IMR-90 (cell line): ENCODE measurements at regions not wholly inside any gene's neighbourhood (a gene's known extent, or its start where the extent isn't known, plus 50 kb on each side); places are given as distances from the start of the nearest gene placed in this dataset.
A peak's percentile ranks its signal among the peaks of the same experiment; 100 is the strongest.

Experiments used
- ATAC-seq: fragments of 200-7000 bp; cut with Tn5 transposase; 2 replicates; pipeline ENCODE4 v1.9.1; 2020; ENCODE audit warnings: low read depth, mild to moderate bottlenecking, moderate library complexity
- BruUV-seq: library from RNA; stranded (reverse); fragments of 400-500 nt; replicated peaks from 2 replicates; lab custom pipeline; 2021; lab: Mats Ljungman, UMichigan
- CTCF ChIA-PET: fragments of 300-600 bp; formaldehyde crosslinking; extraction: SDS; loops from one replicate; lab custom pipeline; 2021; ENCODE audit warnings: antibody characterized with exemption; lab: Yijun Ruan, JAX
- POLR2A ChIA-PET: fragments of 300-600 bp; sonication (Branson Sonifier 250); formaldehyde crosslinking; loops from one replicate; lab custom pipeline; 2022; ENCODE audit warnings: antibody characterized with exemption; ENCODE audit not compliant: unreplicated experiment; lab: Charles Lee
- DNase-seq: peaks from one replicate; pipeline ENCODE4 v3.0.0; 2013
- H2AFZ ChIP-seq: replicated peaks from 2 replicates; pipeline ENCODE3; 2013; ENCODE audit warnings: low read length, mild to moderate bottlenecking; ENCODE audit not compliant: poor library complexity
- H2AK5ac ChIP-seq: 2 replicates; pipeline ENCODE4 v1.6.1; 2013; ENCODE audit warnings: low read depth, low read length, inconsistent platforms
- H2AK9ac ChIP-seq: replicated peaks from 2 replicates; pipeline ENCODE3; 2013; ENCODE audit warnings: mild to moderate bottlenecking, low read depth, low read length, moderate library complexity; ENCODE audit not compliant: poor library complexity
- H2BK120ac ChIP-seq: 2 replicates; pipeline ENCODE4 v1.6.1; 2013; ENCODE audit warnings: low read depth, low read length, inconsistent platforms
- H2BK15ac ChIP-seq: 3 replicates; pipeline ENCODE4 v1.6.1; 2013; ENCODE audit warnings: low read depth, low read length, inconsistent platforms
- H2BK20ac ChIP-seq: 2 replicates; pipeline ENCODE4 v1.6.1; 2013; ENCODE audit warnings: low read depth, mild to moderate bottlenecking, inconsistent platforms, low read length, moderate library complexity
- H2BK5ac ChIP-seq: 2 replicates; pipeline ENCODE4 v1.6.1; 2013; ENCODE audit warnings: mild to moderate bottlenecking, low read depth, low read length, inconsistent platforms; ENCODE audit not compliant: poor library complexity, severe bottlenecking
- H3K14ac ChIP-seq: replicated peaks from 2 replicates; pipeline ENCODE4 v1.6.1; 2013; ENCODE audit warnings: low read depth, low read length, inconsistent platforms
- H3K18ac ChIP-seq: 2 replicates; pipeline ENCODE4 v1.6.1; 2013; ENCODE audit warnings: low read depth, low read length, control low read depth
- H3K23ac ChIP-seq: 2 replicates; pipeline ENCODE4 v1.6.1; 2013; ENCODE audit warnings: low read depth, low read length, inconsistent platforms
- H3K27ac ChIP-seq: 2 replicates; pipeline ENCODE4 v1.5.1; 2013; ENCODE audit warnings: mild to moderate bottlenecking, control low read depth, low read length; ENCODE audit not compliant: insufficient read depth
- H3K27me3 ChIP-seq: 2 replicates; pipeline ENCODE4 v1.6.1; 2013; ENCODE audit warnings: low read length; ENCODE audit not compliant: control insufficient read depth, insufficient read depth
- H3K36me3 ChIP-seq: 2 replicates; pipeline ENCODE4 v1.6.1; 2013; ENCODE audit warnings: low read length, mixed read lengths; ENCODE audit not compliant: control insufficient read depth, insufficient read depth
- H3K4ac ChIP-seq: 2 replicates; pipeline ENCODE4 v1.6.1; 2013; ENCODE audit warnings: low read depth, low read length, inconsistent platforms
- H3K4me1 ChIP-seq: 2 replicates; pipeline ENCODE4 v1.6.1; 2013; ENCODE audit warnings: low read length, mixed read lengths; ENCODE audit not compliant: control insufficient read depth, insufficient read depth
- H3K4me2 ChIP-seq: 2 replicates; pipeline ENCODE4 v1.6.1; 2013; ENCODE audit warnings: low read depth, mild to moderate bottlenecking, control low read depth, low read length, moderate library complexity
- H3K4me3 ChIP-seq: 2 replicates; pipeline ENCODE4 v1.5.1; 2013; ENCODE audit warnings: low read depth, mild to moderate bottlenecking, control low read depth, low read length, moderate library complexity; ENCODE audit not compliant: insufficient read depth
- H3K56ac ChIP-seq: 2 replicates; pipeline ENCODE4 v1.6.1; 2013; ENCODE audit warnings: low read length, inconsistent platforms; ENCODE audit not compliant: insufficient read depth; ENCODE audit errors: extremely low read depth
- H3K79me1 ChIP-seq, 2 experiments: 2 replicates each; pipeline ENCODE4 v1.6.1; 2013; ENCODE audit warnings: low read length in 2 of 2, inconsistent platforms in 1 of 2, low read depth in 1 of 2
- H3K9ac ChIP-seq: 2 replicates; pipeline ENCODE4 v1.6.1; 2013; ENCODE audit warnings: low read depth, low read length, control low read depth
- H3K9me1 ChIP-seq: 2 replicates; pipeline ENCODE4 v1.6.1; 2013; ENCODE audit warnings: low read length, inconsistent platforms; ENCODE audit not compliant: insufficient read depth
- H3K9me3 ChIP-seq: 2 replicates; pipeline ENCODE4 v1.6.1; 2013; ENCODE audit warnings: low read length; ENCODE audit not compliant: control insufficient read depth, insufficient read depth
- H4K20me1 ChIP-seq: 2 replicates; pipeline ENCODE4 v1.6.1; 2013; ENCODE audit warnings: low read length, inconsistent platforms; ENCODE audit not compliant: insufficient read depth
- H4K5ac ChIP-seq: 2 replicates; pipeline ENCODE4 v1.6.1; 2013; ENCODE audit warnings: mild to moderate bottlenecking, low read depth, low read length, control low read depth
- H4K8ac ChIP-seq, 2 experiments: 2 replicates each; pipeline ENCODE4 v1.6.1; 2013; ENCODE audit warnings: low read depth in 2 of 2, low read length in 2 of 2, control low read depth in 1 of 2, inconsistent platforms in 1 of 2
- H4K91ac ChIP-seq: 2 replicates; pipeline ENCODE4 v1.6.1; 2013; ENCODE audit warnings: low read depth, low read length, inconsistent platforms; ENCODE audit not compliant: insufficient read depth
- BHLHE40 ChIP-seq: fragments of 150-350 bp; IDR thresholded peaks from 2 replicates; pipeline ENCODE4 v1.6.1; 2016; ENCODE audit warnings: mild to moderate bottlenecking, low read depth, low read length
- CEBPB ChIP-seq: IDR thresholded peaks from 2 replicates; pipeline ENCODE4 v1.6.1; 2012; ENCODE audit warnings: low read depth, low read length, improper control_type of control experiment
- CHD1 ChIP-seq: IDR thresholded peaks from 2 replicates; pipeline ENCODE4 v1.6.1; 2012; ENCODE audit warnings: low read depth, low read length, improper control_type of control experiment
- CTCF ChIP-seq: conservative IDR thresholded peaks from 2 replicates; pipeline ENCODE4 v1.5.1; 2012; ENCODE audit warnings: mild to moderate bottlenecking, low read depth, low read length, improper control_type of control experiment
- ELK1 ChIP-seq: fragments of 150-350 bp; IDR thresholded peaks from 2 replicates; pipeline ENCODE4 v1.6.1; 2016; ENCODE audit warnings: low read depth, mild to moderate bottlenecking, low read length, moderate library complexity, borderline replicate concordance
- FOS ChIP-seq: fragments of 150-350 bp; IDR thresholded peaks from 2 replicates; pipeline ENCODE4 v1.6.1; 2016; ENCODE audit warnings: low read depth, low read length
- MAFK ChIP-seq: IDR thresholded peaks from 2 replicates; pipeline ENCODE4 v1.6.1; 2012; ENCODE audit warnings: low read depth, low read length, improper control_type of control experiment
- MAZ ChIP-seq: IDR thresholded peaks from 2 replicates; pipeline ENCODE4 v1.6.1; 2012; ENCODE audit warnings: low read depth, mild to moderate bottlenecking, low read length, improper control_type of control experiment, moderate library complexity, borderline replicate concordance
- MXI1 ChIP-seq: IDR thresholded peaks from 2 replicates; pipeline ENCODE4 v1.6.1; 2012; ENCODE audit warnings: low read depth, mild to moderate bottlenecking, low read length, moderate library complexity, borderline replicate concordance
- RAD21 ChIP-seq: IDR thresholded peaks from 2 replicates; pipeline ENCODE4 v1.6.1; 2012; ENCODE audit warnings: low read length, improper control_type of control experiment
- RCOR1 ChIP-seq: IDR thresholded peaks from 2 replicates; pipeline ENCODE4 v1.6.1; 2012; ENCODE audit warnings: mild to moderate bottlenecking, low read length, improper control_type of control experiment; ENCODE audit not compliant: insufficient replicate concordance
- RFX5 ChIP-seq: IDR thresholded peaks from 2 replicates; pipeline ENCODE4 v1.8.0; 2012; ENCODE audit warnings: low read depth, mild to moderate bottlenecking, low read length, moderate library complexity
- SMC3 ChIP-seq: fragments of 150-350 bp; IDR thresholded peaks from 2 replicates; pipeline ENCODE4 v1.6.1; 2016; ENCODE audit warnings: low read depth, mild to moderate bottlenecking, antibody characterized with exemption, low read length, moderate library complexity
- USF2 ChIP-seq: fragments of 150-350 bp; IDR thresholded peaks from 2 replicates; pipeline ENCODE4 v1.6.1; 2017; ENCODE audit warnings: mild to moderate bottlenecking, antibody characterized with exemption, low read length, low read depth
- WGBS, 2 experiments: methylation state at CpG; one replicate each; pipeline versions ENCODE4 v1.1.5 to v1.1.7; 2013; ENCODE audit warnings: missing lambda C conversion rate in 2 of 2; ENCODE audit not compliant: insufficient read length in 1 of 2; ENCODE audit errors: extremely low coverage in 2 of 2; 5-methylcytosine and 5-hydroxymethylcytosine counted together
- dilution Hi-C: fragments of 300-500 bp; cut with HindIII; formaldehyde crosslinking; loops from one replicate; pipeline ENCODE4 v1.14.3; 2018; ENCODE audit warnings: low sequenced_read_pairs; ENCODE audit not compliant: unreplicated experiment
- in situ Hi-C: fragments of 300-500 bp; cut with MboI; formaldehyde crosslinking; loops from 3 replicates; pipeline ENCODE4 v1.14.3; 2019; ENCODE audit warnings: low sequenced_read_pairs, inconsistent platforms, mixed read lengths
- intact Hi-C: fragments of 100-400 bp; cut with micrococcal nuclease; formaldehyde crosslinking; loops from 2 replicates; pipeline ENCODE4 v1.10.0; 2022

- Histone ChIP-seq H2AK5ac (0 out of 2 replicates have a peak overlapping the region, but pooled peaks have one; percentile 3), H4K8ac (no peak overlapping the region), H3K4me2 (no peak overlapping the region), H4K5ac (no peak overlapping the region), H4K91ac (no peak overlapping the region), H3K4ac (no peak overlapping the region), H3K27me3 (peaks cover 15% of the 10 kb centered on the region), H3K9ac (no peak overlapping the region), H2AFZ (peak overlapping the region; percentile 44), H3K23ac (no peak overlapping the region), H4K20me1 (no peaks in the 10 kb centered on the region), H3K4me1 (no peaks in the 10 kb centered on the region), H2BK120ac (no peak overlapping the region), H3K18ac (no peak overlapping the region), H3K27ac (no peak overlapping the region), H3K9me1 (peaks cover 3% of the 10 kb centered on the region), H2AK9ac (no peak overlapping the region), H3K4me3 (no peak overlapping the region), H2BK15ac (no peak overlapping the region), H3K56ac (no peak overlapping the region), H2BK20ac (no peak overlapping the region), H3K79me1 (no peaks in the 10 kb centered on the region), H3K14ac (no peak overlapping the region), H2BK5ac (no peak overlapping the region), H3K9me3 (no peaks in the 10 kb centered on the region), H3K36me3 (no peaks in the 10 kb centered on the region)
- in situ Hi-C loops (no loop called here), intact Hi-C loops (no loop called here), dilution Hi-C loops (no loop called here)
- no peak for DNase-seq
- CTCF ChIA-PET: interaction anchor here (0.9 kb wide), 1 partner anchor 20 kb away, joined by 4 read pairs; no protein-coding TSS in a partner anchor
- BruUV-seq: no TSS peak
- WGBS, 2 experiments: 93% methylated on average over 17 of the region's 24 CpGs; no CpG with 5 or more reads in 1 of the 2 experiments
- POLR2A ChIA-PET: no interaction called here
- no peak for ATAC-seq
- no peak for TF ChIP-seq CEBPB
- no peak for TF ChIP-seq MAFK
- no peak for TF ChIP-seq RFX5
- TF ChIP-seq RAD21: no peak
- no peak for TF ChIP-seq MAZ
- TF ChIP-seq RCOR1: no peak
- TF ChIP-seq SMC3: no peak
- no peak for TF ChIP-seq ELK1
- no peak for TF ChIP-seq CTCF
- TF ChIP-seq USF2: no peak
- TF ChIP-seq MXI1: no peak
- TF ChIP-seq FOS: no peak
- TF ChIP-seq CHD1: no peak
- TF ChIP-seq BHLHE40: no peak
Observed at GRCh38 chr10:78176320-78177317, 143.0 kb downstream of the RPS24 start.
